Endothelial cell of umbilical vein (primary cell): ENCODE measurements at regions not wholly inside any gene's neighbourhood (a gene's known extent, or its start where the extent isn't known, plus 50 kb on each side); places are given as distances from the start of the nearest gene placed in this dataset.
A peak's percentile ranks its signal among the peaks of the same experiment; 100 is the strongest.

Experiments
- EZH2 ChIP-seq: IDR thresholded peaks from 2 replicates; pipeline ENCODE4 v1.6.1; 2012; ENCODE audit warnings: borderline replicate concordance, low read depth, mild to moderate bottlenecking, moderate library complexity, low read length, inconsistent platforms; ENCODE audit not compliant: severe bottlenecking
- FOS ChIP-seq: IDR thresholded peaks from 2 replicates; pipeline ENCODE4 v1.6.1; 2011; ENCODE audit warnings: mild to moderate bottlenecking, low read length, moderate library complexity, borderline replicate concordance; ENCODE audit not compliant: insufficient read depth
- GATA2 ChIP-seq: IDR thresholded peaks from 2 replicates; pipeline ENCODE4 v1.7.0; 2011; ENCODE audit warnings: low read depth, mild to moderate bottlenecking, moderate library complexity, mixed read lengths, low read length; ENCODE audit not compliant: insufficient read length, insufficient read depth
- JUN ChIP-seq: IDR thresholded peaks from 2 replicates; pipeline ENCODE4 v1.6.1; 2011; ENCODE audit warnings: borderline replicate concordance, low read depth; ENCODE audit not compliant: insufficient read length, insufficient read depth
- MYC ChIP-seq: IDR thresholded peaks from one replicate; pipeline ENCODE4 v1.6.1; 2011; ENCODE audit warnings: mild to moderate bottlenecking, low read depth, low read length
- POLR2A ChIP-seq: IDR thresholded peaks from 2 replicates; pipeline ENCODE4 v1.6.1; 2012; ENCODE audit warnings: low read depth, mild to moderate bottlenecking, control low read depth, low read length
- POLR2AphosphoS5 ChIP-seq: IDR thresholded peaks from 2 replicates; pipeline ENCODE4 v1.6.1; 2012; ENCODE audit warnings: low read depth, mild to moderate bottlenecking, control low read depth, low read length, moderate library complexity; ENCODE audit not compliant: insufficient read depth
- TF ChIP-seq, protein P1 (sequence below): IDR thresholded peaks from 2 replicates; pipeline ENCODE4 v1.6.1; 2011; ENCODE audit not compliant: insufficient read depth, insufficient read length
- TF ChIP-seq, protein P2 (sequence below), 2 donors: IDR thresholded peaks; 1 replicate in 1 of 2; 2 replicates in 1 of 2; pipeline ENCODE4 v1.5.1; 2011; ENCODE audit warnings: low read length in 2 of 2, mild to moderate bottlenecking in 2 of 2, moderate library complexity in 2 of 2, control low read depth in 1 of 2, inconsistent platforms in 1 of 2, low read depth in 1 of 2; ENCODE audit not compliant: insufficient read depth in 1 of 2; ENCODE audit errors: extremely low read depth in 1 of 2

DNA sequence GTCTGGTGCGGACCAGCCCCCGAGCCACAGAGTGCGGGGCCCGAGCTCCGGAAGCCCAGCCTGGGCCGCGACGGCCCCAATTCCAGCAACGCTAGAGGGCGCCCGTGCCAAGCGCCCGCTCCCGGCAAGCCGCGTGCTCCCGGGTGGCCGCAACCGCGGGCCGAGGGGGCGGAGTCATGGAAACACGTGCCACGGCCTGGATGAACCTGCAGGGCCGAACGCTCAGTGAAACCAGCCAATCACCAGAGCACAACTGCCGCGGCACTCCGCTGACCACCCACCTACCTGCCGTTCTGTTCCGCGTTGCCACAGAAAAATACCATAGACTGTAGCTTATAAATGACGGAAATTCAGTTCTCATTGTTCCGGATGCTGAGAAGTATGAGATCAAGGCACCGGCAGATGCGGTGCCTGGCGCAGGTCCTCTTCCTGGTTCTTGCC is 85.7 kb upstream of the FOXC1 start:
- TF ChIP-seq, protein P1, sequence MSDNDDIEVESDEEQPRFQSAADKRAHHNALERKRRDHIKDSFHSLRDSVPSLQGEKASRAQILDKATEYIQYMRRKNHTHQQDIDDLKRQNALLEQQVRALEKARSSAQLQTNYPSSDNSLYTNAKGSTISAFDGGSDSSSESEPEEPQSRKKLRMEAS, result peak; percentile 87
- TF ChIP-seq POLR2AphosphoS5 (no peak), JUN (no peak), POLR2A (no peak), EZH2 (no peak), MYC (no peak), FOS (no peak), GATA2 (no peak)
- TF ChIP-seq, protein P2, sequence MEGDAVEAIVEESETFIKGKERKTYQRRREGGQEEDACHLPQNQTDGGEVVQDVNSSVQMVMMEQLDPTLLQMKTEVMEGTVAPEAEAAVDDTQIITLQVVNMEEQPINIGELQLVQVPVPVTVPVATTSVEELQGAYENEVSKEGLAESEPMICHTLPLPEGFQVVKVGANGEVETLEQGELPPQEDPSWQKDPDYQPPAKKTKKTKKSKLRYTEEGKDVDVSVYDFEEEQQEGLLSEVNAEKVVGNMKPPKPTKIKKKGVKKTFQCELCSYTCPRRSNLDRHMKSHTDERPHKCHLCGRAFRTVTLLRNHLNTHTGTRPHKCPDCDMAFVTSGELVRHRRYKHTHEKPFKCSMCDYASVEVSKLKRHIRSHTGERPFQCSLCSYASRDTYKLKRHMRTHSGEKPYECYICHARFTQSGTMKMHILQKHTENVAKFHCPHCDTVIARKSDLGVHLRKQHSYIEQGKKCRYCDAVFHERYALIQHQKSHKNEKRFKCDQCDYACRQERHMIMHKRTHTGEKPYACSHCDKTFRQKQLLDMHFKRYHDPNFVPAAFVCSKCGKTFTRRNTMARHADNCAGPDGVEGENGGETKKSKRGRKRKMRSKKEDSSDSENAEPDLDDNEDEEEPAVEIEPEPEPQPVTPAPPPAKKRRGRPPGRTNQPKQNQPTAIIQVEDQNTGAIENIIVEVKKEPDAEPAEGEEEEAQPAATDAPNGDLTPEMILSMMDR (IDR thresholded peaks at IDR 0.05; ENCODE audit: extremely low read depth in 1 of 2, insufficient read depth in 1 of 2, low read depth in 1 of 2, low read length in 2 of 2), result peak; percentile 76 to 83
